Putamen (tissue), 1 donor: ENCODE measurements at regions not wholly inside any gene's neighbourhood (a gene's known extent, or its start where the extent isn't known, plus 50 kb on each side); places are given as distances from the start of the nearest gene placed in this dataset.
"Not testable (repeated sequence)": the region's sequence is repeated elsewhere in the genome, so short reads cannot be mapped to it uniquely, and the experiment has no call there.

Experiments
- DNase-seq: peaks from one replicate; pipeline ENCODE4 v3.0.0-alpha.2; 2016; ENCODE audit warnings: low spot score

DNA sequence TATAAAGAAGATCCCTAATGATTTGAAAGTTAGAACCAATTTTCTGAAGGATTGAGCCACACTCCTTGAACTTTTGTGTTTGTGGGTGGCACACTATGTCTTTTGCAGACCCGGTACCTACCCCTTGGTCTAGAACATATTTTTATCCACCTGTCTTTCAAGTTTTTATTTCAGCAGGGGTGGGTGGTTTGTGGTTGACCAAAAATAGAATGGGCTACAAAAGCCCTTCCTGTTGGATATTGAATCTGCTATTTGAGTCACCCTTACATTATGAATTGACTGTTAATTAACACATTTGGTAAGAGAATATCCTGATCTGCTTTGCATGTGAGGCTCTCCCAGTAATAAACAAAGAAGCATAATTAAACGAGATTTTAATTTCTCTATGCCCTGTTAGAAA, 401.2 kb downstream of the POTEH start:
- DNase-seq: not testable (repeated sequence)

- DNase-seq: not testable (repeated sequence)
Measured at GRCh38 chr22:16105121-16105520, 415.3 kb downstream of the POTEH start.

DNA sequence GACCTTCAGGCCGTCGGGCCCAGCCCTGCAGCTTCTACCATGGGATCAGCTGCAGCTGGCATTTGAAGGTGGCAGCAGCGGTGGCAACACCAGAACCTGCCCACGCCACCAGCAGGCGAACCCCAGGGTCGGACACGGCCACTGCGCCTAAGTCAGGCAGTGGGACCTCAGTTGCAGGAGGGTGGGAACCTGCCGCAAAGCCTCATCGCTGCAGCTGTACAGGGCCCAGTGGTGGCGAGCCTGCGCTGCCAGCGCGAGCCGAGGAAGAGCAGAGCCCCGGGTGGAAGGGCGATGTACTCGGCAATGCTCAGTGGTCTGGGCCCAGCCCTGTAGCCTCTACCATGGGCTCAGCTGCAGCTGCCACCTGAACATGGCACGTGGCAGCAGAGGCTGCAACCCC, 441.6 kb downstream of the POTEH start:
- DNase-seq: not testable (repeated sequence)

GRCh38 chr22:16131918-16132317, 442.1 kb downstream of the POTEH start:
- DNase-seq: no peak

- not testable (repeated sequence) for DNase-seq
Measured at GRCh38 chr22:16132598-16132997, 442.8 kb downstream of the POTEH start.

DNA sequence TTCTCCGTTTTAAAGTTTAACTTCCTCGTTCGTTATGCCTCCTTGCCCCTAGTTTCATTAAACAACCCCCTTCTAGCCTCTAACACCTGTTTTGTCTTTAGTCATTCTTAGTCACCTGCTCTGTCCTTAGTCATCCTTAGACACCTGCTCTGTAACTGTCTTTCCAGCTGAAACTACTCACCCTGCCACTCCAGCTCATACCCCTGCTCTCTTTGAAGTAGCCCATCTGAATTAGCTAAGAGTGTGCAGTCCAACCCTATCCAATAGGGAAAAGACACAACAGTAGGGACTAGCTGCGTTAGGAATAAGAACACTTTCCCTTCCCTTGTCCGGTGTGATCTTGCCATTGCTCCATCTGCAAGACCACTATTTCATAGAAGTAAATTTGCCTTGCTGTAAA, 446.5 kb downstream of the CCT8L2 start:
- not testable (repeated sequence) for DNase-seq

DNA sequence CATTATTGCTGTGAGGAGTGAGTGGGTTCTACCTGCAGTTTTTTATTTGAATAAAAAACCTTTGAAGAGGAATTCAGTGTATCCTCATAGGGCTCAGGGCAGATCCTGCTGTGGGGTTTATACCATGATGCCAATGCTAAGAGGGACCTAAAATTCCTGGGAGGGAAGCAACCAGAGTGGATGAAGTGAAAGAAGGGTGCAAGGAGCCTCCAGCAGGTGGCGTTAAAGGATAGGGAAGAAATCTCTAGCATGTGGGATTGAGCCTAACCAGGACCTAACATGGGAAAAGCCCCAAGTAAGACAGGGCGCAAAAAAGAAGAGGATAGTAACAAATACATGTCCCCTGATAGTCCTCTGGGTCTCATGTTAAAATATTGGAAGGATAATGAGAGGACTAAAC, 445.7 kb downstream of the CCT8L2 start:
- DNase-seq: peak; percentile 0

GRCh38 chr22:16177287-16177686, 415.3 kb downstream of the CCT8L2 start:
- DNase-seq: peak; percentile 4

DNA sequence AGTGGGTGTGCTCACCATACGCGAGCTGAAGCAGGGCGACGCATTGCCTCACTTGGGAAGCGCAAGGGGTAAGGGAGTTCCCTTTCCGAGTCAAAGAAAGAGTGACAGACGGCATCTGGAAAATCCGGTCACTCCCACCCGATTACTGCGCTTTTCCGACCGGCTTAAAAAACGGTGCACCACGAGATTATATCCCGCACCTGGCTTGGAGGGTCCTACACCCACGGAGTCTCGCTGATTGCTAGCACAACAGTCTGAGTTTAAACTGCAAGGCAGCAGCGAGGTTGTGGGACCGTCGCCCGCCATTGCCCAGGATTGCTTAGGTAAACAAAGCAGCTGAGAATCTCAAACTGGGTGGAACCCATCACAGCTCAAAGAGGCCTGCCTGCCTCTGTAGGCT, 408.7 kb downstream of the CCT8L2 start:
- DNase-seq: not testable (repeated sequence)
